Peyer's patch (tissue), 4 donors: ENCODE measurements at regions not wholly inside any gene's neighbourhood (a gene's known extent, or its start where the extent isn't known, plus 50 kb on each side); places are given as distances from the start of the nearest gene placed in this dataset.

Experiments
- POLR2A ChIP-seq, 2 donors: fragments of 450-650 bp; IDR thresholded peaks; one replicate each; pipeline ENCODE4 v1.5.1; 2017; ENCODE audit warnings: antibody characterized with exemption in 2 of 2, mild to moderate bottlenecking in 2 of 2, moderate library complexity in 2 of 2
- TF ChIP-seq, protein P1 (sequence below), 6 experiments: fragments of 450-650 bp in 4 of 6; fragments of 200-600 bp in 2 of 6; sonication (generic) in 1 of 6; IDR thresholded peaks; one replicate each; pipeline ENCODE4 v1.5.1; 2017 to 2019; ENCODE audit warnings: antibody characterized with exemption in 6 of 6, mild to moderate bottlenecking in 3 of 6, moderate library complexity in 1 of 6

DNA sequence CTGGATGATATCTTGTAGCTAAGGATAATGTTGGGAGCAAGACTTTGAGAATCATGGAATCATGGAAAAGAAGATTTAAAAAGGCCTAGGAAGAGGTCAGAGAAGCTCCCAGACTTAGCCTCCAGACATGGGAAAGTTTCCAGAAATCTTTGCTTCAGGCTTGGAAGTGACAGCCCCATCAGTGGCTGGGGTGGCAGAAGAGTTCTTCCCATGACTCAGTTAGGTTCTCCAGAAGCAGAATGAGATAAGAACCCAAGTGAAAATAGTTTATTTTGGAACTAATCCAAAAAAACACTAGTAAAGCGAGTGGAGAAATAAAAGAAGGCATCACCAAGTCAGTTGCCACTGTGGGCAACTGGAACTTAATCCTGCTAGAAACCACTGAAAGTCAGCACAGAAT, 506.9 kb downstream of the MID1IP1 start:
- TF ChIP-seq, protein P1, sequence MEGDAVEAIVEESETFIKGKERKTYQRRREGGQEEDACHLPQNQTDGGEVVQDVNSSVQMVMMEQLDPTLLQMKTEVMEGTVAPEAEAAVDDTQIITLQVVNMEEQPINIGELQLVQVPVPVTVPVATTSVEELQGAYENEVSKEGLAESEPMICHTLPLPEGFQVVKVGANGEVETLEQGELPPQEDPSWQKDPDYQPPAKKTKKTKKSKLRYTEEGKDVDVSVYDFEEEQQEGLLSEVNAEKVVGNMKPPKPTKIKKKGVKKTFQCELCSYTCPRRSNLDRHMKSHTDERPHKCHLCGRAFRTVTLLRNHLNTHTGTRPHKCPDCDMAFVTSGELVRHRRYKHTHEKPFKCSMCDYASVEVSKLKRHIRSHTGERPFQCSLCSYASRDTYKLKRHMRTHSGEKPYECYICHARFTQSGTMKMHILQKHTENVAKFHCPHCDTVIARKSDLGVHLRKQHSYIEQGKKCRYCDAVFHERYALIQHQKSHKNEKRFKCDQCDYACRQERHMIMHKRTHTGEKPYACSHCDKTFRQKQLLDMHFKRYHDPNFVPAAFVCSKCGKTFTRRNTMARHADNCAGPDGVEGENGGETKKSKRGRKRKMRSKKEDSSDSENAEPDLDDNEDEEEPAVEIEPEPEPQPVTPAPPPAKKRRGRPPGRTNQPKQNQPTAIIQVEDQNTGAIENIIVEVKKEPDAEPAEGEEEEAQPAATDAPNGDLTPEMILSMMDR (IDR thresholded peaks at IDR 0.05) = no peak
- no peak for TF ChIP-seq POLR2A (IDR thresholded peaks at IDR 0.05)
